Sigmoid colon (tissue), 6 donors: ENCODE measurements at regions not wholly inside any gene's neighbourhood (a gene's known extent, or its start where the extent isn't known, plus 50 kb on each side); places are given as distances from the start of the nearest gene placed in this dataset.
A peak's percentile ranks its signal among the peaks of the same experiment; 100 is the strongest.

Experiments used
- DNase-seq: peaks from one replicate; pipeline ENCODE4 v3.0.0-alpha.2; 2019
- H3K27ac ChIP-seq, 4 donors: fragments of 200-600 bp; sonication (generic); one replicate each; pipeline ENCODE4 v1.5.1; 2016 to 2019; ENCODE audit warnings: mild to moderate bottlenecking in 1 of 4
- H3K27me3 ChIP-seq, 3 donors: fragments of 200-600 bp; sonication (generic); one replicate each; pipeline ENCODE4 v1.5.1; 2019; ENCODE audit warnings: mild to moderate bottlenecking in 1 of 3
- H3K36me3 ChIP-seq, 4 donors: fragments of 200-600 bp; sonication (generic); one replicate each; pipeline ENCODE4 v1.5.1; 2016 to 2019
- H3K4me1 ChIP-seq, 4 donors: fragments of 200-600 bp; sonication (generic); one replicate each; pipeline ENCODE4 v1.5.1; 2017 to 2019
- H3K4me3 ChIP-seq, 4 donors: fragments of 200-600 bp; sonication (generic); one replicate each; pipeline ENCODE4 v1.5.1; 2017 to 2019; ENCODE audit warnings: mild to moderate bottlenecking in 2 of 4, moderate library complexity in 1 of 4
- H3K9me3 ChIP-seq, 4 donors: fragments of 200-600 bp in 3 of 4; sonication (generic) in 3 of 4; one replicate each; pipeline versions ENCODE4 v1.5.1 to v1.6.1; 2013 to 2019
- CTCF ChIP-seq, 4 experiments: fragments of 450-650 bp in 3 of 4; fragments of 200-600 bp in 1 of 4; IDR thresholded peaks; one replicate each; pipeline ENCODE4 v1.5.1; 2016 to 2019; ENCODE audit warnings: antibody characterized with exemption in 4 of 4, mild to moderate bottlenecking in 3 of 4, moderate library complexity in 2 of 4
- EP300 ChIP-seq, 4 donors: sonication (generic); formaldehyde crosslinking; IDR thresholded peaks; one replicate each; pipeline ENCODE4 v1.6.1; 2017; ENCODE audit warnings: antibody characterized with exemption in 4 of 4
- POLR2A ChIP-seq, 2 donors: fragments of 450-650 bp; IDR thresholded peaks; one replicate each; pipeline ENCODE4 v1.6.1; 2016; ENCODE audit warnings: antibody characterized with exemption in 2 of 2, mild to moderate bottlenecking in 2 of 2, moderate library complexity in 2 of 2
- POLR2AphosphoS5 ChIP-seq, 4 donors: sonication (generic); formaldehyde crosslinking; IDR thresholded peaks; one replicate each; pipeline ENCODE4 v1.6.1; 2017; ENCODE audit warnings: antibody characterized with exemption in 4 of 4
- WGBS, 2 donors: extraction: QIAGEN DNeasy Blood & Tissue Kit; methylation state at CpG; one replicate each; pipeline ENCODE4 v1.1.7; 2013; 5-methylcytosine and 5-hydroxymethylcytosine counted together
- intact Hi-C: fragments of 100-400 bp; cut with DNase I; formaldehyde crosslinking; loops from one replicate; pipeline ENCODE4 v1.15.1; 2023
- small RNA-seq, 3 donors: library from RNA; depleted of rRNA; stranded (forward); fragments of <200 nt; gene quantifications; one replicate each; pipeline ENCODE3, GENCODE V24; 2016
- donor health status: healthy with polysubstance abuse.
- donor health status: healthy.

GRCh38 chr3:163058031-163058854, 1561.6 kb downstream of the OTOL1 start:
- TF ChIP-seq POLR2AphosphoS5 (IDR thresholded peaks at IDR 0.05) (peak; percentile 34 to 52 (median 40)), CTCF (IDR thresholded peaks at IDR 0.05) (no peak)
- 72 to 80% methylated on average over 11 of the region's 11 CpGs for WGBS, 2 donors
- no peaks in the 10 kb centered on the region for H3K9me3 ChIP-seq
- peaks cover 0 to 28% (median 15%) of the 10 kb centered on the region in 4 donors for H3K4me1 ChIP-seq
- H3K4me3 ChIP-seq, result peak overlapping the region in 1 of 4 donors; percentile 4
- DNase-seq, result peak; percentile 72
- intact Hi-C loops, result no loop called here
- H3K36me3 ChIP-seq, result no peaks in the 10 kb centered on the region
- H3K27ac ChIP-seq, result peak overlapping the region in 3 of 4 donors; percentile 51 to 71 (median 55)
- no peaks in the 10 kb centered on the region for H3K27me3 ChIP-seq

- Histone ChIP-seq H3K27ac (no peak overlapping the region), H3K4me3 (no peak overlapping the region), H3K9me3 (no peaks in the 10 kb centered on the region), H3K27me3 (no peaks in the 10 kb centered on the region), H3K36me3 (no peaks in the 10 kb centered on the region), H3K4me1 (no peaks in the 10 kb centered on the region)
- intact Hi-C loops, result no loop called here
- WGBS, 2 donors, result 67 to 77% methylated on average over 2 of the region's 2 CpGs
- TF ChIP-seq CTCF (IDR thresholded peaks at IDR 0.05) (no peak), POLR2A (IDR thresholded peaks at IDR 0.05) (no peak), EP300 (IDR thresholded peaks at IDR 0.05) (no peak), POLR2AphosphoS5 (IDR thresholded peaks at IDR 0.05) (no peak)
- no peak for DNase-seq
Measured at GRCh38 chr3:163071713-163072112, 1575.1 kb downstream of the OTOL1 start.

Small RNA genes lying in the stretch of these regions (small RNA-seq; reads per million reads assigned to genes)
- gene AC128716.1, result 0 reads per million in 3 donors
